ENCODE measurements at regions not wholly inside any gene's neighbourhood (a gene's known extent, or its start where the extent isn't known, plus 50 kb on each side); places are given as distances from the start of the nearest gene placed in this dataset.

- DNase-seq (no peak), ATAC-seq (ENCODE audit: low read depth) (no peak)
- intact Hi-C loops (cut with micrococcal nuclease): loop anchor here (10.0 kb wide), 1 partner anchor 65 kb away; no protein-coding TSS in a partner anchor
- Histone ChIP-seq H2AK5ac (ENCODE audit: low read depth, low read length) (no peak overlapping the region), H4K8ac (ENCODE audit: low read depth in 2 of 2, low read length in 2 of 2) (no peak overlapping the region), H3K18ac (ENCODE audit: low read depth, low read length) (no peak overlapping the region), H3K27ac (ENCODE audit: insufficient read depth, low read length) (no peak overlapping the region), H3K56ac (ENCODE audit: extremely low read depth, insufficient read depth, low read length) (no peak overlapping the region), H3K4ac (ENCODE audit: low read depth, low read length) (no peak overlapping the region), H2BK15ac (ENCODE audit: low read depth, low read length) (no peak overlapping the region), H4K5ac (ENCODE audit: low read depth, low read length) (no peak overlapping the region), H3K23ac (ENCODE audit: low read depth, low read length) (no peak overlapping the region), H3K14ac (replicated peaks; ENCODE audit: low read depth, low read length) (no peak overlapping the region), H4K20me1 (ENCODE audit: insufficient read depth, low read length) (no peaks in the 10 kb centered on the region), H2AFZ (replicated peaks; ENCODE audit: low read length, poor library complexity) (no peak overlapping the region), H4K91ac (ENCODE audit: insufficient read depth, low read depth, low read length) (no peak overlapping the region), H3K4me1 (ENCODE audit: control insufficient read depth, insufficient read depth, low read length) (no peaks in the 10 kb centered on the region), H3K27me3 (ENCODE audit: control insufficient read depth, insufficient read depth, low read length) (no peaks in the 10 kb centered on the region), H3K4me3 (ENCODE audit: insufficient read depth, low read depth, low read length) (no peak overlapping the region), H3K9me3 (ENCODE audit: control insufficient read depth, insufficient read depth, low read length) (no peaks in the 10 kb centered on the region), H2BK5ac (ENCODE audit: low read depth, low read length, poor library complexity, severe bottlenecking) (no peak overlapping the region), H3K79me1 (ENCODE audit: low read depth in 1 of 2, low read length in 2 of 2) (no peaks in the 10 kb centered on the region), H2BK20ac (ENCODE audit: low read depth, low read length) (no peak overlapping the region), H3K4me2 (ENCODE audit: low read depth, low read length) (no peak overlapping the region), H3K9me1 (ENCODE audit: insufficient read depth, low read length) (no peaks in the 10 kb centered on the region), H3K9ac (ENCODE audit: low read depth, low read length) (no peak overlapping the region), H2BK120ac (ENCODE audit: low read depth, low read length) (no peak overlapping the region), H3K36me3 (ENCODE audit: control insufficient read depth, insufficient read depth, low read length) (no peaks in the 10 kb centered on the region), H2AK9ac (replicated peaks; ENCODE audit: low read depth, low read length, poor library complexity) (no peak overlapping the region)
- POLR2A ChIA-PET (ENCODE audit: unreplicated experiment): no interaction called here
- dilution Hi-C loops (cut with HindIII; ENCODE audit: low sequenced_read_pairs, unreplicated experiment): no loop called here
- TF ChIP-seq RFX5 (IDR thresholded peaks at IDR 0.05; ENCODE audit: low read depth, low read length) (no peak), ELK1 (IDR thresholded peaks at IDR 0.05; ENCODE audit: borderline replicate concordance, low read depth, low read length) (no peak), MAZ (IDR thresholded peaks at IDR 0.05; ENCODE audit: borderline replicate concordance, low read depth, low read length) (no peak), CTCF (conservative IDR thresholded peaks at IDR 0.05; ENCODE audit: low read depth, low read length) (no peak), CEBPB (IDR thresholded peaks at IDR 0.05; ENCODE audit: low read depth, low read length) (no peak), POLR2A (IDR thresholded peaks at IDR 0.05; ENCODE audit: low read depth, low read length) (no peak), SMC3 (IDR thresholded peaks at IDR 0.05; ENCODE audit: low read depth, low read length) (no peak), CHD1 (IDR thresholded peaks at IDR 0.05; ENCODE audit: low read depth, low read length) (no peak), BHLHE40 (IDR thresholded peaks at IDR 0.05; ENCODE audit: low read depth, low read length) (no peak)
- BruUV-seq (replicated peaks): no TSS peak
- WGBS, 2 experiments (ENCODE audit: extremely low coverage in 2 of 2, insufficient read length in 1 of 2): no CpG with 5 or more reads among the region's 2 CpGs
- CTCF ChIA-PET: no interaction called here
- in situ Hi-C loops (cut with MboI; ENCODE audit: low sequenced_read_pairs): no loop called here
Observed at GRCh38 chr4:52250154-52250553, 199.1 kb downstream of the SPATA18 start.
